ENCODE measurements at regions not wholly inside any gene's neighbourhood (a gene's known extent, or its start where the extent isn't known, plus 50 kb on each side); places are given as distances from the start of the nearest gene placed in this dataset.
A peak's percentile ranks its signal among the peaks of the same experiment; 100 is the strongest.

DNA sequence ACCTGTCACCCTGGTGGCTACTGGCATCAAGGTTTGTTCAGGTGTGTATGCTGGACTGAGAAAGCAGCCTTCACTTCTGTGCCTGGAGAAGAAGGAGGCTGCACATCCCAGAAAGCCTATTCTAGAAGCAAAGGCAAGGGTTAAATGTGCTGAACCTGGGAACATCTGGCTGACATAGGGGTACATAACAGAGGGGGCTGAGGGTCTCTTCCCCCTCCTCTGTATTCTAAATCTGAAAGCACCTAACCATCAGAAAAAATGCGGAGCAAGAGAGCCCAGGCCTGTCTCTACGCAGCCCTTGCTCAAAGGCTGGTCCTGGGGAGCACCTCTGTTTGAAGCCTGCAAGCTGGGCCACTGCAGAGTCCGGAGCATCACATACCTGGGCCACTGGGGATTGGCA is 53.2 kb upstream of the FSTL4 start:
- ChIA-PET CTCF (ENCODE audit: partially characterized antibody) (no interaction called here), POLR2A (ENCODE audit: partially characterized antibody) (no interaction called here)
- no peaks in the 10 kb centered on the region for H3K79me2 ChIP-seq (ENCODE audit: control insufficient read depth in 1 of 2, insufficient read depth in 2 of 2, low read length in 2 of 2)
- H3K27ac ChIP-seq (ENCODE audit: low read depth, low read length), result no peak overlapping the region
- H3K36me3 ChIP-seq (ENCODE audit: control insufficient read depth in 2 of 4, insufficient read depth in 4 of 4, low read length in 3 of 4), result peaks cover 0 to under 1% (median 0%) of the 10 kb centered on the region in 4 experiments; a peak in 2 of 8 replicates
- H4K5ac ChIP-seq (ENCODE audit: insufficient read length, low read depth, low read length), result no peak overlapping the region
- no peak overlapping the region for H3K14ac ChIP-seq (ENCODE audit: insufficient read length)
- no peak overlapping the region for H3K4me2 ChIP-seq (ENCODE audit: insufficient read depth in 1 of 2, low read depth in 2 of 2, low read length in 2 of 2)
- DNase-seq (ENCODE audit: low read depth in 1 of 2, low spot score in 2 of 2) (peak in 1 of 2 experiments; percentile 16), FAIRE-seq (no peak)
- H3K4ac ChIP-seq (replicated peaks; ENCODE audit: insufficient read length, low read depth, low read length), result no peak overlapping the region
- no peak overlapping the region for H4K91ac ChIP-seq (replicated peaks; ENCODE audit: insufficient read length, low read length)
- no peak for TF ChIP-seq KDM1A (IDR thresholded peaks at IDR 0.05; ENCODE audit: borderline replicate concordance, low read length)
- no peak for TF ChIP-seq CHD2 (IDR thresholded peaks at IDR 0.05; ENCODE audit: low read length)
- no peak for TF ChIP-seq FOSL1 (IDR thresholded peaks at IDR 0.05; ENCODE audit: insufficient read depth, low read depth, low read length)
- TF ChIP-seq ASH2L (IDR thresholded peaks at IDR 0.05; ENCODE audit: low read length), result no peak
- no peak for TF ChIP-seq CBX8 (IDR thresholded peaks at IDR 0.05; ENCODE audit: borderline replicate concordance, low read depth, low read length)
- TF ChIP-seq EZH2 (IDR thresholded peaks at IDR 0.05; ENCODE audit: low read depth, low read length, severe bottlenecking), result no peak
- TF ChIP-seq CTBP2 (IDR thresholded peaks at IDR 0.05; ENCODE audit: borderline replicate concordance, insufficient read depth, insufficient read length, low read length), result no peak
- no peak for TF ChIP-seq EP300 (IDR thresholded peaks at IDR 0.05; ENCODE audit: borderline replicate concordance in 1 of 2, low read depth in 2 of 2, low read length in 2 of 2)
- no peak for TF ChIP-seq TAF1 (IDR thresholded peaks at IDR 0.05; ENCODE audit: low read depth, low read length)
- no peak for TF ChIP-seq ATF3 (IDR thresholded peaks at IDR 0.05; ENCODE audit: insufficient read depth, low read depth, low read length)
- TF ChIP-seq SRF (IDR thresholded peaks at IDR 0.05; ENCODE audit: low read depth, low read length), result no peak
- H2BK15ac ChIP-seq (ENCODE audit: low read length), result no peak overlapping the region
- H3K9me3 ChIP-seq (ENCODE audit: insufficient read depth in 2 of 2, low read depth in 1 of 2, low read length in 1 of 2), result no peaks in the 10 kb centered on the region
- no peak overlapping the region for H3K23ac ChIP-seq (ENCODE audit: insufficient read length)
- H2BK12ac ChIP-seq (ENCODE audit: low read depth, low read length), result no peak overlapping the region
- no peaks in the 10 kb centered on the region for H3K27me3 ChIP-seq (replicated peaks in 1 of 4; ENCODE audit: control insufficient read depth in 3 of 4, extremely low read depth in 1 of 4, insufficient read depth in 3 of 4, low read length in 3 of 4)
- H2AFZ ChIP-seq (ENCODE audit: low read length), result no peak overlapping the region
- no peaks in the 10 kb centered on the region for H3K4me1 ChIP-seq (replicated peaks in 1 of 4; ENCODE audit: control insufficient read depth in 3 of 4, insufficient read depth in 4 of 4, low read length in 3 of 4)
- H4K8ac ChIP-seq (ENCODE audit: extremely low read depth, insufficient read depth, low read length), result no peak overlapping the region
- H4K20me1 ChIP-seq (replicated peaks in 1 of 2; ENCODE audit: control insufficient read depth in 1 of 2, insufficient read depth in 2 of 2, low read length in 2 of 2), result no peaks in the 10 kb centered on the region
- no peak overlapping the region for H3K18ac ChIP-seq (ENCODE audit: extremely low read depth, low read length)
- H3K23me2 ChIP-seq (ENCODE audit: low read depth, low read length), result no peaks in the 10 kb centered on the region
- no peak overlapping the region for H2BK20ac ChIP-seq (ENCODE audit: low read length)
- WGBS, 2 experiments (ENCODE audit: extremely low coverage in 1 of 2, insufficient coverage in 1 of 2, insufficient read length in 1 of 2, insufficient replicate concordance in 2 of 2, low coverage in 1 of 2, low lambda C conversion rate in 2 of 2, missing lambda C conversion rate in 1 of 2), result 83% methylated on average over 3 of the region's 3 CpGs; no CpG with 5 or more reads in 1 of the 2 experiments
- H2BK120ac ChIP-seq (replicated peaks; ENCODE audit: low read depth, low read length), result no peak overlapping the region
- no peak overlapping the region for H2BK5ac ChIP-seq (ENCODE audit: low read depth, low read length)
- no peak overlapping the region for H3K4me3 ChIP-seq (ENCODE audit: extremely low read depth in 1 of 4, insufficient read depth in 2 of 4, low read depth in 3 of 4, low read length in 4 of 4)
- H3K9ac ChIP-seq (replicated peaks in 1 of 4; ENCODE audit: extremely low read depth in 1 of 4, low read depth in 3 of 4, low read length in 3 of 4), result no peak overlapping the region
- no peak overlapping the region for H3K56ac ChIP-seq (replicated peaks; ENCODE audit: insufficient read length, low read depth, low read length)
- no peak overlapping the region for H2AK5ac ChIP-seq (ENCODE audit: low read depth, low read length)
- H3K79me1 ChIP-seq (ENCODE audit: low read depth, low read length), result no peaks in the 10 kb centered on the region
